GM12878 (cell line): ENCODE measurements at regions not wholly inside any gene's neighbourhood (a gene's known extent, or its start where the extent isn't known, plus 50 kb on each side); places are given as distances from the start of the nearest gene placed in this dataset.

Source experiments
- ATAC-seq: fragments of 200-7000 bp; cut with Tn5 transposase; 3 replicates; pipeline ENCODE4 v1.9.1; 2020; ENCODE audit warnings: mild to moderate bottlenecking, moderate library complexity
- BruUV-seq: library from RNA; stranded (reverse); fragments of 400-500 nt; replicated peaks from 2 replicates; lab custom pipeline; 2021; lab: Mats Ljungman, UMichigan
- CTCF ChIA-PET: fragments of 300-600 bp; sonication (Branson Sonifier 250); formaldehyde crosslinking; extraction: SDS; loops from one replicate; lab custom pipeline; 2021; ENCODE audit warnings: inconsistent platforms; lab: Yijun Ruan, JAX
- POLR2A ChIA-PET: fragments of 350-600 bp; formaldehyde crosslinking; extraction: SDS; loops from one replicate; lab custom pipeline; 2021; ENCODE audit warnings: inconsistent platforms; lab: Charles Lee
- RAD21 ChIA-PET: fragments of 300-600 bp; sonication (Branson Sonifier 250); formaldehyde crosslinking; loops from one replicate; lab custom pipeline; 2023; ENCODE audit warnings: antibody characterized with exemption; ENCODE audit not compliant: unreplicated experiment; lab: Charles Lee
- SMC1A ChIA-PET: fragments of 300-600 bp; sonication (Branson Sonifier 250); formaldehyde crosslinking; loops from one replicate; lab custom pipeline; 2023; ENCODE audit not compliant: unreplicated experiment, uncharacterized antibody; lab: Charles Lee
- DNase-seq: peaks from one replicate; pipeline ENCODE4 v3.0.0-alpha.2; 2011; ENCODE audit warnings: low read depth, low spot score
- FAIRE-seq: peaks from 3 replicates; lab custom pipeline; 2011; peaks lifted over from hg19 to GRCh38; lab: Jason Lieb, UNC
- H2AFZ ChIP-seq: 2 replicates; pipeline ENCODE4 v1.6.0; 2011; ENCODE audit warnings: low read depth, low read length, control low read depth; ENCODE audit not compliant: control insufficient read depth
- H3K27ac ChIP-seq: 2 replicates; pipeline ENCODE4 v1.5.1; 2011; ENCODE audit warnings: control low read depth; ENCODE audit not compliant: control insufficient read depth, insufficient read depth
- H3K27me3 ChIP-seq, 2 experiments: replicated peaks in 1 of 2; 2 replicates each; pipeline versions ENCODE4 v1.6.0 to v1.6.1; 2011; ENCODE audit warnings: low read length in 1 of 2; ENCODE audit not compliant: control insufficient read depth in 2 of 2, insufficient read depth in 2 of 2
- H3K36me3 ChIP-seq, 2 experiments: 2 replicates each; pipeline ENCODE4 v1.5.1; 2011; ENCODE audit warnings: low read length in 1 of 2; ENCODE audit not compliant: control insufficient read depth in 2 of 2, insufficient read depth in 2 of 2
- H3K4me1 ChIP-seq: 2 replicates; pipeline ENCODE4 v1.6.1; 2011; ENCODE audit warnings: mild to moderate bottlenecking, low read length, moderate library complexity, mixed read lengths; ENCODE audit not compliant: control insufficient read depth, insufficient read depth
- H3K4me2 ChIP-seq: 2 replicates; pipeline ENCODE4 v1.6.0; 2011; ENCODE audit warnings: control low read depth; ENCODE audit not compliant: control insufficient read depth, insufficient read depth
- H3K4me3 ChIP-seq: fragments of 200-600 bp; sonication (generic); 2 replicates; pipeline ENCODE4 v1.5.1; 2016
- H3K79me2 ChIP-seq: 2 replicates; pipeline ENCODE4 v1.6.0; 2011; ENCODE audit warnings: low read length; ENCODE audit not compliant: control insufficient read depth, insufficient read depth
- H3K9ac ChIP-seq: 2 replicates; pipeline ENCODE4 v1.8.0; 2011; ENCODE audit warnings: low read length, control low read depth, mixed read lengths; ENCODE audit not compliant: control insufficient read depth, insufficient read depth
- H3K9me3 ChIP-seq: replicated peaks from 3 replicates; pipeline ENCODE4 v1.5.1; 2011; ENCODE audit warnings: mild to moderate bottlenecking, low read length; ENCODE audit not compliant: control insufficient read depth, insufficient read depth
- H4K20me1 ChIP-seq: 2 replicates; pipeline ENCODE4 v1.6.0; 2011; ENCODE audit not compliant: control insufficient read depth, insufficient read depth
- GABPA ChIP-seq: IDR thresholded peaks from 2 replicates; pipeline ENCODE4 v1.6.1; 2014; ENCODE audit warnings: antibody characterized with exemption, low read depth, mild to moderate bottlenecking, inconsistent platforms
- IKZF2 ChIP-seq, 2 experiments: fragments of 450-650 bp; IDR thresholded peaks; 2 replicates each; pipeline ENCODE4 v1.6.1; 2017; ENCODE audit warnings: mild to moderate bottlenecking in 2 of 2, moderate library complexity in 2 of 2
- LARP7 ChIP-seq: fragments of 450-650 bp; IDR thresholded peaks from 2 replicates; pipeline ENCODE4 v1.6.1; 2017; ENCODE audit warnings: mild to moderate bottlenecking
- MEF2A ChIP-seq: IDR thresholded peaks from 2 replicates; pipeline ENCODE4 v1.6.1; 2011; ENCODE audit warnings: low read depth, mild to moderate bottlenecking, low read length, moderate library complexity; ENCODE audit not compliant: insufficient read depth
- SKIL ChIP-seq: fragments of 450-650 bp; IDR thresholded peaks from 2 replicates; pipeline ENCODE4 v1.6.1; 2017; ENCODE audit warnings: mild to moderate bottlenecking, low read depth, inconsistent platforms; ENCODE audit not compliant: poor library complexity, severe bottlenecking
- SPI1 ChIP-seq: IDR thresholded peaks from 2 replicates; pipeline ENCODE4 v1.6.1; 2011; ENCODE audit warnings: low read depth, mild to moderate bottlenecking, low read length, moderate library complexity, borderline replicate concordance; ENCODE audit not compliant: insufficient read depth
- ZBTB40 ChIP-seq: fragments of 450-650 bp; IDR thresholded peaks from 2 replicates; pipeline ENCODE4 v1.6.1; 2016; ENCODE audit warnings: mild to moderate bottlenecking, moderate library complexity, borderline replicate concordance
- WGBS: methylation state at CpG from one replicate; pipeline ENCODE4 v1.1.6; 2016; ENCODE audit warnings: low lambda C conversion rate; ENCODE audit not compliant: insufficient replicate concordance, insufficient coverage; ENCODE audit errors: missing lambda C conversion rate; 5-methylcytosine and 5-hydroxymethylcytosine counted together
- in situ Hi-C: fragments of 300-500 bp; cut with MboI; formaldehyde crosslinking; loops from 9 replicates; pipeline ENCODE4 v1.14.3; 2018; ENCODE audit warnings: mixed read lengths
- intact Hi-C: fragments of 100-400 bp; cut with micrococcal nuclease; formaldehyde crosslinking; loops from one replicate; pipeline ENCODE4 v1.14.2; 2022; ENCODE audit not compliant: unreplicated experiment

GRCh38 chr6:170132011-170132521 lies 158.8 kb downstream of the DLL1 start (continued):
- TF ChIP-seq SKIL (no peak), IKZF2 (IDR thresholded peaks at IDR 0.05) (no peak)

- Histone ChIP-seq H3K27ac (no peak overlapping the region), H3K27me3 (no peaks in the 10 kb centered on the region), H3K4me1 (no peaks in the 10 kb centered on the region; the same call in 1 of the 2 replicates), H3K9me3 (peaks cover 1% of the 10 kb centered on the region; the same call in 2 of the 3 replicates), H3K36me3 (no peaks in the 10 kb centered on the region), H3K9ac (no peak overlapping the region), H2AFZ (no peak overlapping the region), H4K20me1 (no peaks in the 10 kb centered on the region), H3K4me3 (no peak overlapping the region), H3K4me2 (no peak overlapping the region), H3K79me2 (no peaks in the 10 kb centered on the region)
- TF ChIP-seq GABPA (no peak), SPI1 (no peak), LARP7 (no peak), ZBTB40 (no peak), MEF2A (no peak)
- intact Hi-C loops (no loop called here), in situ Hi-C loops (no loop called here)
- no TSS peak for BruUV-seq
- 40% methylated on average over 11 of the region's 11 CpGs for WGBS
- ChIA-PET CTCF (no interaction called here), SMC1A (no interaction called here), RAD21 (no interaction called here), POLR2A (no interaction called here)
- FAIRE-seq (no peak), ATAC-seq (no peak), DNase-seq (no peak)
These were observed 159.5 kb downstream of the DLL1 start for GRCh38 chr6:170131351-170131750.
